ENCODE measurements at regions not wholly inside any gene's neighbourhood (a gene's known extent, or its start where the extent isn't known, plus 50 kb on each side); places are given as distances from the start of the nearest gene placed in this dataset.

DNA sequence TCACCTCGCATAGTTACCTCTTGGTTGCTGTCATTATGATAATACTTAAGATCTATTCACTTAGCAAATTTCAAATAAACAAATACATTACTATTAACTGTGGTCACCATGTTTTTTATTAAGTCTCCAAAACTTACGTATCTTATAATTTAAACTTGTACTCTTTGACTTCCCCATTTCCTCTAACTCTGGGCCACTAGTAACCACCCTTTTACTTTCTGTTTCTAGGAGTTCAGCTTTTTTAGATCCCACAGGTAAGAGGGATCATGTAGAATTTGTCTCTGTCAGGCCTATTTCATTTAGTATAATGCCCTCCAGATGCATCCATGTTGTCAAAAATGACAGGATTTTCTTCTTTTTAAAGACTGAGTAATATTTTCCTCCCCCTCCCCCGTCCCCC is 212.4 kb upstream of the C11orf87 start:
- Histone ChIP-seq H2BK120ac (replicated peaks; ENCODE audit: low read depth, low read length) (no peak overlapping the region), H3K23me2 (ENCODE audit: low read depth, low read length) (no peaks in the 10 kb centered on the region), H3K79me2 (ENCODE audit: control insufficient read depth in 1 of 2, insufficient read depth in 2 of 2, low read length in 2 of 2) (no peaks in the 10 kb centered on the region), H3K79me1 (ENCODE audit: low read depth, low read length) (no peaks in the 10 kb centered on the region), H3K9me3 (ENCODE audit: insufficient read depth in 2 of 2, low read depth in 1 of 2, low read length in 1 of 2) (peaks cover 0 to 5% of the 10 kb centered on the region in 2 experiments; a peak in 3 of 4 replicates), H3K36me3 (ENCODE audit: control insufficient read depth in 2 of 4, insufficient read depth in 4 of 4, low read length in 3 of 4) (no peaks in the 10 kb centered on the region), H2BK5ac (ENCODE audit: low read depth, low read length) (no peak overlapping the region), H3K9ac (replicated peaks in 1 of 4; ENCODE audit: extremely low read depth in 1 of 4, low read depth in 3 of 4, low read length in 3 of 4) (no peak overlapping the region), H3K4me3 (ENCODE audit: extremely low read depth in 1 of 4, insufficient read depth in 2 of 4, low read depth in 3 of 4, low read length in 4 of 4) (no peak overlapping the region), H3K27ac (ENCODE audit: low read depth, low read length) (no peak overlapping the region), H3K4ac (replicated peaks; ENCODE audit: insufficient read length, low read depth, low read length) (no peak overlapping the region), H3K4me1 (replicated peaks in 1 of 4; ENCODE audit: control insufficient read depth in 3 of 4, insufficient read depth in 4 of 4, low read length in 3 of 4) (no peaks in the 10 kb centered on the region), H3K56ac (replicated peaks; ENCODE audit: insufficient read length, low read depth, low read length) (no peak overlapping the region), H3K4me2 (ENCODE audit: insufficient read depth in 1 of 2, low read depth in 2 of 2, low read length in 2 of 2) (no peak overlapping the region), H4K91ac (replicated peaks; ENCODE audit: insufficient read length, low read length) (no peak overlapping the region), H3K14ac (ENCODE audit: insufficient read length) (no peak overlapping the region), H2BK20ac (ENCODE audit: low read length) (no peak overlapping the region), H2BK12ac (ENCODE audit: low read depth, low read length) (no peak overlapping the region), H2AK5ac (ENCODE audit: low read depth, low read length) (no peak overlapping the region), H2AFZ (ENCODE audit: low read length) (no peak overlapping the region), H4K8ac (ENCODE audit: extremely low read depth, insufficient read depth, low read length) (no peak overlapping the region), H3K23ac (ENCODE audit: insufficient read length) (no peak overlapping the region), H2BK15ac (ENCODE audit: low read length) (no peak overlapping the region), H4K5ac (ENCODE audit: insufficient read length, low read depth, low read length) (no peak overlapping the region), H4K20me1 (replicated peaks in 1 of 2; ENCODE audit: control insufficient read depth in 1 of 2, insufficient read depth in 2 of 2, low read length in 2 of 2) (no peaks in the 10 kb centered on the region), H3K18ac (ENCODE audit: extremely low read depth, low read length) (no peak overlapping the region), H3K27me3 (replicated peaks in 1 of 4; ENCODE audit: control insufficient read depth in 3 of 4, extremely low read depth in 1 of 4, insufficient read depth in 3 of 4, low read length in 3 of 4) (no peaks in the 10 kb centered on the region)
- DNase-seq (ENCODE audit: low read depth in 1 of 2, low spot score in 2 of 2) (no peak), FAIRE-seq (no peak)
- POLR2A ChIA-PET (ENCODE audit: partially characterized antibody), result no interaction called here
- WGBS, 2 experiments (ENCODE audit: extremely low coverage in 1 of 2, insufficient coverage in 1 of 2, insufficient read length in 1 of 2, insufficient replicate concordance in 2 of 2, low coverage in 1 of 2, low lambda C conversion rate in 2 of 2, missing lambda C conversion rate in 1 of 2), result 95 to 100% methylated on average over 1 to 2 of the region's 3 CpGs
- TF ChIP-seq TEAD4 (IDR thresholded peaks at IDR 0.05; ENCODE audit: low read depth, low read length), result no peak
- no peak for TF ChIP-seq CHD1 (IDR thresholded peaks at IDR 0.05; ENCODE audit: low read depth, low read length)
- no peak for TF ChIP-seq RFX5 (IDR thresholded peaks at IDR 0.05; ENCODE audit: borderline replicate concordance, low read depth, low read length)
- no peak for TF ChIP-seq GTF2F1 (IDR thresholded peaks at IDR 0.05; ENCODE audit: borderline replicate concordance, low read depth, low read length)
- TF ChIP-seq JUND (IDR thresholded peaks at IDR 0.05; ENCODE audit: low read length), result no peak
- TF ChIP-seq, protein P1, sequence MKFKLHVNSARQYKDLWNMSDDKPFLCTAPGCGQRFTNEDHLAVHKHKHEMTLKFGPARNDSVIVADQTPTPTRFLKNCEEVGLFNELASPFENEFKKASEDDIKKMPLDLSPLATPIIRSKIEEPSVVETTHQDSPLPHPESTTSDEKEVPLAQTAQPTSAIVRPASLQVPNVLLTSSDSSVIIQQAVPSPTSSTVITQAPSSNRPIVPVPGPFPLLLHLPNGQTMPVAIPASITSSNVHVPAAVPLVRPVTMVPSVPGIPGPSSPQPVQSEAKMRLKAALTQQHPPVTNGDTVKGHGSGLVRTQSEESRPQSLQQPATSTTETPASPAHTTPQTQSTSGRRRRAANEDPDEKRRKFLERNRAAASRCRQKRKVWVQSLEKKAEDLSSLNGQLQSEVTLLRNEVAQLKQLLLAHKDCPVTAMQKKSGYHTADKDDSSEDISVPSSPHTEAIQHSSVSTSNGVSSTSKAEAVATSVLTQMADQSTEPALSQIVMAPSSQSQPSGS (IDR thresholded peaks at IDR 0.05; ENCODE audit: low read length), result no peak
- TF ChIP-seq SP2 (IDR thresholded peaks at IDR 0.05; ENCODE audit: low read length), result no peak
- TF ChIP-seq EZH2 (IDR thresholded peaks at IDR 0.05; ENCODE audit: low read depth, low read length, severe bottlenecking), result no peak
- no peak for TF ChIP-seq TCF12 (IDR thresholded peaks at IDR 0.05; ENCODE audit: low read depth, low read length)
- no peak for TF ChIP-seq RAD21 (IDR thresholded peaks at IDR 0.05 in 1 of 2, conservative IDR thresholded peaks at IDR 0.05 in 1 of 2; ENCODE audit: low read depth in 2 of 2, low read length in 2 of 2)
- TF ChIP-seq, protein P2, sequence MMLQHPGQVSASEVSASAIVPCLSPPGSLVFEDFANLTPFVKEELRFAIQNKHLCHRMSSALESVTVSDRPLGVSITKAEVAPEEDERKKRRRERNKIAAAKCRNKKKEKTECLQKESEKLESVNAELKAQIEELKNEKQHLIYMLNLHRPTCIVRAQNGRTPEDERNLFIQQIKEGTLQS (IDR thresholded peaks at IDR 0.05; ENCODE audit: insufficient read depth, low read depth, low read length), result no peak
- no peak for TF ChIP-seq POLR2A (IDR thresholded peaks at IDR 0.05; ENCODE audit: control extremely low read depth in 1 of 2, low read depth in 2 of 2, low read length in 2 of 2)
- TF ChIP-seq CREB1 (IDR thresholded peaks at IDR 0.05), result no peak
- CTCF ChIA-PET (ENCODE audit: partially characterized antibody), result interaction anchor here (1.0 kb wide), 1 partner anchor 10 kb away, joined by 3 read pairs; no protein-coding TSS in a partner anchor
